Adrenal gland (tissue), 5 donors: ENCODE measurements at regions not wholly inside any gene's neighbourhood (a gene's known extent, or its start where the extent isn't known, plus 50 kb on each side); places are given as distances from the start of the nearest gene placed in this dataset.

Experiments used
- POLR2A ChIP-seq, 2 donors: fragments of 450-650 bp; IDR thresholded peaks; one replicate each; pipeline ENCODE4 v1.6.1; 2017; ENCODE audit warnings: antibody characterized with exemption in 2 of 2, mild to moderate bottlenecking in 2 of 2, moderate library complexity in 1 of 2
- TF ChIP-seq, protein P1 (sequence below), 6 experiments: fragments of 450-650 bp in 4 of 6; fragments of 200-600 bp in 2 of 6; sonication (generic) in 1 of 6; IDR thresholded peaks; 1 replicate in 5 of 6; 2 replicates in 1 of 6; pipeline versions ENCODE4 v1.5.1 to v1.8.0; 2016 to 2021; ENCODE audit warnings: antibody characterized with exemption in 6 of 6, mild to moderate bottlenecking in 2 of 6, moderate library complexity in 1 of 6
- donor health status: DM: no; HTN: no; CAD: no.

DNA sequence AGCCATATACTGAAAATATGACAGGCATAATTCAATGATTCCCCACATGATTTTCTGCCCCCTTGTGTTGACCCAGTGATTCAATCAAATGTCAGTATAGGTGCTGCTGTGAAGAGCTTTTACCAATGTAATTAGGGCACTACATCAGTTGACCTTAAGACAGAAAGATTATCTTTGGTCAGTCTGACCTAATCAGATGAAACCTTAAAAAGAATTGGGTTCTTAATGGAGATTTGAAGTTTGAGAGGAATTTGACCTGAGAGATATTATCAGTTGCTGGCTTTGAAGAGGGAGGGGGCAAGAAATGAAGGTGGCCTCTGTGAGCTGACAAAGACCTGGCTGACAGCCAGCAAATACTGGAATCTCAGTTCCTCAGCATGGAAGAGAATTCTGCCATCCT is 358.7 kb upstream of the CA10 start:
- TF ChIP-seq, protein P1, sequence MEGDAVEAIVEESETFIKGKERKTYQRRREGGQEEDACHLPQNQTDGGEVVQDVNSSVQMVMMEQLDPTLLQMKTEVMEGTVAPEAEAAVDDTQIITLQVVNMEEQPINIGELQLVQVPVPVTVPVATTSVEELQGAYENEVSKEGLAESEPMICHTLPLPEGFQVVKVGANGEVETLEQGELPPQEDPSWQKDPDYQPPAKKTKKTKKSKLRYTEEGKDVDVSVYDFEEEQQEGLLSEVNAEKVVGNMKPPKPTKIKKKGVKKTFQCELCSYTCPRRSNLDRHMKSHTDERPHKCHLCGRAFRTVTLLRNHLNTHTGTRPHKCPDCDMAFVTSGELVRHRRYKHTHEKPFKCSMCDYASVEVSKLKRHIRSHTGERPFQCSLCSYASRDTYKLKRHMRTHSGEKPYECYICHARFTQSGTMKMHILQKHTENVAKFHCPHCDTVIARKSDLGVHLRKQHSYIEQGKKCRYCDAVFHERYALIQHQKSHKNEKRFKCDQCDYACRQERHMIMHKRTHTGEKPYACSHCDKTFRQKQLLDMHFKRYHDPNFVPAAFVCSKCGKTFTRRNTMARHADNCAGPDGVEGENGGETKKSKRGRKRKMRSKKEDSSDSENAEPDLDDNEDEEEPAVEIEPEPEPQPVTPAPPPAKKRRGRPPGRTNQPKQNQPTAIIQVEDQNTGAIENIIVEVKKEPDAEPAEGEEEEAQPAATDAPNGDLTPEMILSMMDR (IDR thresholded peaks at IDR 0.05), result no peak
- no peak for TF ChIP-seq POLR2A (IDR thresholded peaks at IDR 0.05)
